GM12892 (cell line): ENCODE measurements at regions not wholly inside any gene's neighbourhood (a gene's known extent, or its start where the extent isn't known, plus 50 kb on each side); places are given as distances from the start of the nearest gene placed in this dataset.

Source experiments
- POLR2A ChIP-seq: IDR thresholded peaks from 2 replicates; pipeline ENCODE4 v1.6.1; 2011; ENCODE audit warnings: low read depth, low read length, control low read depth
- POLR2AphosphoS5 ChIP-seq: IDR thresholded peaks from 2 replicates; pipeline ENCODE4 v1.6.1; 2011; ENCODE audit warnings: low read depth, low read length, control low read depth

GRCh38 chr2:19045151-19045550 lies 313.3 kb downstream of the OSR1 start:
- TF ChIP-seq POLR2AphosphoS5: no peak
- TF ChIP-seq POLR2A: no peak
